HG02763 (cell line): ENCODE measurements at regions not wholly inside any gene's neighbourhood (a gene's known extent, or its start where the extent isn't known, plus 50 kb on each side); places are given as distances from the start of the nearest gene placed in this dataset.

Experiments
- ATAC-seq: cut with Tn5 transposase; IDR thresholded peaks from one replicate; pipeline ENCODE4 v1.9.1; 2021; ENCODE audit warnings: mild to moderate bottlenecking, moderate library complexity; ENCODE audit not compliant: unreplicated experiment

DNA sequence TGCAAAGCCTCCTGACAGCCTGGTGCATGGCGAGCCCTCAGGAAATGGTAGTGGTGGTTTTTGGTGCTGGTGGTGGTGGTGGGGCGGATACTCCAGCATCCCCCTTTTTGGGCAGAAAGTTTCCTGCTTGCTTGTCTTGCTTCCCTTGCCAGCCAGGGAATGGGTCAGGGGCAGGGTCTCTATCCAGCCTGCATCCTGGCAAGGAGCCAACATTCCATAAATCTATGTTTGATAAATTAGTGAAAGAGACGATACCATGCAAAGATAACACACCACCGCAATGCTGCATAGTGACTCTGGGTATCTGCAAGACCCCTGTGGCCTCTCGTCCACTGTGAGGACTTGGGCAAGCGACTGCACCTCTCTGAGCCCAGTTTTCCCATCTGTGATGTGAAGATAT is 246.2 kb downstream of the LRFN2 start:
- ATAC-seq, result no peak

DNA sequence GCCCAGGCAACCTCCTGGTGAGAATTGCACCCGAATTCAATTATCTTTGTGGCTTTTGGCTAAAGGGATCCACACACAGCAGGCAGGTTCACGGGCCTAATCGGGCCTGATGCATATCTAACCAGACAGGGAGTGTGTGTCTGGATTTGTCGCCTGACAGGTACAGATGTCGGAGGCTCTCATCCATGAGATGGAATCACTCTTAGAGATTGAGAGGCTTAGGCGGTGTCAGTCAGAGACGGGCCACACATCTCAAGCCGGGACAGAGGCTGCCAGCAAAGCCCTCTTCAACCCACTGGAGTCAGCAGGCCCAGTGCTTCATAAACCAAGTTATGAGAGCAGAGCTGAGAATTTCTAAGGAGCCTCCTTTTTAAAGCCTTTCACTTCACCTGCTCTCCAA is 247.0 kb downstream of the LRFN2 start:
- ATAC-seq, result no peak

DNA sequence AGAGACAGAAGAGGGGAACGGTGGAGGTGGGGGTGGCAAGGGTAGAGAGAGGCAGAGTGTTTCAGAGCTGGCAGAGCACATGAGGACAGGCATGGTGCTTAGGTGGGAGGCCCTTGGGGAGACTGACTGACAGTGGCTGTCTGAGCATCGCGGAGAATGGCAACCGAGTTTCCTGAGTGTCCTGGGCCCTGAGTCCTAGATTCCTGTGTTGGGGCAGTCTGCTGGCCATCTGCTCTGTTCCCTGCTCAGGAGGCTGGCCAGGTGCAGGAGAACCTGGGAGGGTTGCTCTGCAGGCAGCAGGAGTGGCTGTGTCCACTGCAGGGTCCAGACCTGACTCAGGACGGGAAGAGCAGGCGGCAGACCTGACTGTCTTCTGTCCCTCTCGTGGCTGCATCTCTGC is 248.9 kb downstream of the LRFN2 start:
- no peak for ATAC-seq

DNA sequence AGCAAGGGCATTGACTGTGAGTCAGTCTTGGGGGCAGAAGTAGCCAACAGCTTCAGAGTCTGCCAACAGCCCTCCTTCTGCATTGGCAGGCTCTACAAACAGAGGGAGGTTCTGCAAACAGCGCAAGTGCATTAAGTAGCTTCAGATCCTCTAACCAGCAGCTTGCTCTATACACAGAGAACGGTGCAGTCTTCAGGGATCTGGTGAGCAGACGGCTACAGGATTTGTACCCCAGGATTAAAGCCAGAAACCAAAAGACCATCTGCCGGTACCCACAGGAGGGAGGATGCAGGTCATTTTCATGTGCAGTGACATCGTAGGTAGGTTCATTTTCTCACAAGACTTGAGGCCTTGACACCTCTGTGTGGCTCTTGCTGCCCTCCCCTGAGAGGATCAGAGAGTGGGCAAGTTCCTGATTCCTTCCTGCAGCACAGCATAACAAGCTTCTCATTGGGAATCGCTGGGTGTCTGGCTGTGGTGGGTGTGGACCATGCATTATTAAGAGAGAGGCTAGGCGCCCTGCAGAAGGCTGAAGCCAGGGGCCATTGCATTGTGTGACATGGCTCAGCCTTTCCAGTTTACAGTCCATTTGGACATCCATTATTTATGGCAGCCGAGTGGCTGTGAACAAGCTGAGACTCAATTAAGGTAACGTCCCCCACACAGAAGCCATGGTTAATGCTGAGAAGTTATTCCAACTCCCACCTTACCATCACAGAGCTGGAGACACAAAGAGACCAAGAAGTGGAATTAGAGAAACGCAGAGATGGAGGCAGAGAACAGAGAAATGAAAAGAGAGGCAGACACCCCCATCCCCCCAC is 250.0 kb downstream of the LRFN2 start:
- ATAC-seq, result no peak

DNA sequence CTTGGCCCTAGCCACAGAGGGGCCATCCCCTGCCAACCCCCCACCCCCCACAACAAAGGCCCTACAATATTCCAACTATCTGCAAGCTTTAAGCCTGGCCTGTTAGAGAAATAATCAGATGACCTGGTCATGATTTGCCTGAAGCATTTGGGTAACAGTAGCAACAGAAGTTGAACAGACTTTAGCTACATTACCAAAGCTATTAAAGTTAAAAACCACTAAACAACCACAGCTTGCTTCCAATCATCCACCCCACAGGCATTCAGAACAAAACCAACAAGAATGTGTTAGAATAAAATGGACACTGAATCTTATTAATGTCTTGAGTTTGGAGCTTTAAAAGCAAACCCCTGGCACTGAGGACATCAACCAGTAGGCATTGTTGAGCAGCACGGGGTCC is 250.9 kb downstream of the LRFN2 start:
- ATAC-seq, result no peak

DNA sequence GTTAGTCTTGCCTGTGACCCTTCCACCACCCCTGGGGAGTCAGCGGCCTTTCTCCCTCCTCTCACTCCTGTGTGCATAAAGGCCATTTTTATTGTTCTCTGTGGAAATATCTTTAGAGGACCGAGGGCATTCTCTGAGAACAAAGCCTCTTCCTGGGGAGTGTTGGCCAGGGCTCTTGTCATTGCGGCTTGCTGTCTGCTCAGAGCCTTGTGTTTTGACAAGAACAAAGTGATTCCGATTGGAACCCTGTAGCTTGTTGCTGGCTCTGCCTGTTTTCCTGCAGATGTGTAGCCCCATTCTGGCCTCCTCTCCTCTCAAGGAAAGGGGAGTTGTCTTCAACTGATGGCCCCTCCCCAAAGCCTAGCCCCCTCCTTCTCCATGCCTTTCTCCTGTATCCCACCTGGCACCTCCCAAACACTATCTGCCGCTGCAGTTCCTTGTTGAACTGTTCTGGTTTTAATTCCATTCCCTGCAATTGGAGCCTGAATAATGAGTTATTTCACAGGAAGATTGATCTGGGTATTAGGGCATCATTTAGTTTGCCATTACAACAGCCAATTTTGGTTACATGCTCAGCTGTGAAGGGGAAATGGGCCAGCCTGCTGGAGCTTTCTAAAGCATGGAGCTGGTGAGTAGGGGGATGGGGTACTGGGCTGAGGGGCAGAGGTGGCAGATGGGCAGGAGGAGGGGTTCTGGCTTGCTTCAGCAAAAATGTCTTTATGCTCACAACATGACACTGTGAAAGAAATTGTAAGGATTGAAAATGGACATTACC is 252.5 kb downstream of the LRFN2 start:
- ATAC-seq, result no peak

DNA sequence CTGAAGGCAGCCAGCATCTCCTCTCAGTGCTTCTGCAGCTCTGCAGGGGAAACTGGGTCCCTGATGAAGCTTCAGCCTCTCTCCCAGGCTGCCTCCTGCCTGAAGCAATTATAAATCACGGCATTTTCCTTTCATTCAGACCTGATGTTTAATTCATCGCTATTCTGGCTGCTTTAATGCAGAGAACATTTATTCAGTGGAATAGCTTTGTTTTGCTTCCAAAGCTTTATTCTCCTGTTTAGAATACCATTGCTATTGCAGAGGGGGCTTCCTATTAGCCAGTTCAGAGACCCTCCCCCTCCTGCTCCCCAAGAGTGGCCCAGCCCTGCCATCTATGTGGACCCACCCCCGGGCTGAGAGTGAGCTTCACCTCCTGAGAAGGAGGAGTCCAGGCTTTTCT is 255.6 kb downstream of the LRFN2 start:
- no peak for ATAC-seq

DNA sequence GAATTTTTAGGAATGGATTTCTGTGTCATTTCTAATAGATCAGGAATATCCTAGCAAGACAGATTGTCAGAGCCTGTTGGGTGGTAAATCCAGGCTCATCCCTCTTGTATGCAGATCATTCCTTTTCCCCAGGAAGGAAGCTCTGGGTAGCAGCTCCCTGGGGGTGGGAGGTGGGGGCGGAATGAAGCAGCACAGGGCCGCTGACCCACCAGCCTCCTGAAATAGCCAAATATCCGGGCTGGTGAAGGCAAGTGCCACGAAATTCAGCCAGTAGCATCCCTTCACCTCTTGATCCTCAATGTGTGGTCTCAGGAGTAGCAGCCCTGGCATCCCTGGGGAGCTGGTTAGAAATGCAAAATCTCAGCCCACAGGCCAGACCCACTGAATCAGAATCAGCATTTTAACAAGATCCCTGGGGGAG is 256.9 kb downstream of the LRFN2 start:
- no peak for ATAC-seq

DNA sequence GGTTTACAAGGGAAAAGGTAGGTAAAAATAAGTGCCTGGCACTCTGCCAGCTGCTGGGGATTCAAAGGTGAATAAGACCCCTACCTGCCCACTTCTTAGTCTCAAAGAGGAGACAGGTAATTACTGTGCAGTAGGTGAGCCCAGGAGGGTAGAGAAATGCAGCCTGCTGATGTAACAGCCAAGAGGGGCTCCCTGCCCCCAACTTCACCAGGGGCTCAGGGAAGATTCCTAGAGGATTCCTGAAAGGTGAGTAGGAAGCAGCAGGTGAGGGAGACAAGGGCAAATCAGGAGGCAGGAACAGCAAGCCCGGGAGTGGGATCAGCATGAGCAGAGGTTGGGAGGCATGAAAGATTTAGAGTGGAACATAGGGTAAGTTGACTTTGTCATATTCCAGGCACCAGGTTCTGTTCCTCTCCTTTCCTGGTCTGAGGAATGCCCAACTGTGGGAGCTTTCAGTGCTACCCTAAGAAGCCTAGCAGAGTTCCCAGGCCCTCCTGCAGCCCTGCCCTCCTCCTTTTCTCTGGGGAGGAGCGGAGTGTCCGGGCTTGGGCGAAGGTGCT is 258.1 kb downstream of the LRFN2 start:
- no peak for ATAC-seq

DNA sequence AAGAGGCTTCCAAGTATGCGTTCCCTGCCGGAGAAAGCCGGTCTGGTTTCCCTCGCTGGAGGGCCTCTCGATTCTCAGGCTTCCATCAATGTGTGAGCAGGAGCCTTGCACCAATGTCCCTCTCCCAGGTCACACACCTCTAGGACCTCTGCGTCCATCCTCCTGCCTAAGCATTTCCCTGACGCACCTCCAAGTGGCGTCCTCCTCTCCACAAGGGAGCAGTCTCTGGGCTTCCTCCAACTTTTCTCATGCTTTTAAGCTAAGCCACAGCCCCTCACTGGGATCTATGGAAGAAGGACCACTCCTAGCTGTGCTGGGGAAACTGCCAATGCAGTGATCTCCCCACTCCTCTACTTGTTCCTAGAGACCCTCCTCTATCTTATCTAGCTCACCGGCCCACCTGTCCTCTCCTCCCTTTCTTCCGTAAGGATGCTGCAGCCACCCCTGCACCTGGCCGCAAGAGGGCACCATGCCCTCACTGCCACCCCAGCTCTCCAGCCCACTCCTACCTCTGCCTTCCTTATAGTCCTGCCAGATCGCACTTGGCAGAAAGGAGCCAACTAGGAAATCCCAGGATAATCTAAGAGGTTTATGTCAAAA is 258.7 kb downstream of the LRFN2 start:
- ATAC-seq, result no peak

DNA sequence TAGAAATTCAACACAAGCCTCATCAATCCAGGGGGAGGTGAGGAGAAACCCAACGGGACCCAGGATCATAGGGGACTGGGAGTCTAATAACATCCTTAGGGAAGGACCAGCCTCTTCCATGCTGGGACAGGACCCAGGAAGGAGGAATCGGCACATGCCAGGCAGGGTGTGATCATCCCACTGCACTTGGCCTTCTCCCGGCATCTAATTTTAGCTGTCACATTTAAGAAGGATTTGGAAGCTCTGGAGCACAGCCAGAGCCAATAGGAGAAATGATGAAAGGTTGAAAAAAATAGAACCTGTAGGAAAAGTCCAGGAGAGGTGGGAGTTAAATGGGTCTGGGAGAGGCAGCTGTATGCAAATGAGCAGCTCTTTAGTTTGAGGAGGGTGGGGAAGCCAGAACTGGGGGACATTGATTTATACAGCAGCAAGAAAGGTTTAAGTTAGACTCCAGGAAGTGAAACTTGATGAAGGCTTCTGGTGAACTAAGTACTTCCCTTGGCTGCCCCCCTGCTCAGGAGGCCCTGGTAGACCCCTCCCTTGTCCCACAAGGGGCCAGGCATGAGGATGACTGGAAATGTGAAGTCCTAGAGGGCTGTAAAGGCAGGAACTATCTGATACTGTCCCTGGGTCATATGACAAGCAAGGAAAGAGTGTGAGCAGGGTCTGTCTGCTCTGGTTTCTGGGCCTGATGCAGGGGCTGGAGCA is 260.3 kb downstream of the LRFN2 start:
- no peak for ATAC-seq

DNA sequence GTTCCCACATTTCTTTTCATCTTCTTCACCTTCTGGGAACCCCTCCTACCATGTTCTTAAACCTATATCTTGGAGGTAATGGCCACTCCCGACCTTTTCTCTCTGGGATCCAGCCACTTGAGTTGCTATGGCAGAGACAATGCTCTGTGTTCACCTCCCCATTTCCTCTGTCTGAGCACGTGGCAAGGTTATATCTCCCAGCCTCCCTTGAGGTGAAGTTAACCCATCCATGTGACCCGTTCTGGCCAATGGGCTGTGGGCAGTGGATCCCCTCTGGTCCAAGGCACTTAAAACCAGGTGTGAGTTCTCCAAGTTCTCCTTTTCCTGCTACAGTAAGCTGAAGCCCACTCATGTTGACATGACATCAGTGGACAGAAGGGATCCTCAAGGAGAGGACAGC is 261.4 kb downstream of the LRFN2 start:
- ATAC-seq, result no peak

DNA sequence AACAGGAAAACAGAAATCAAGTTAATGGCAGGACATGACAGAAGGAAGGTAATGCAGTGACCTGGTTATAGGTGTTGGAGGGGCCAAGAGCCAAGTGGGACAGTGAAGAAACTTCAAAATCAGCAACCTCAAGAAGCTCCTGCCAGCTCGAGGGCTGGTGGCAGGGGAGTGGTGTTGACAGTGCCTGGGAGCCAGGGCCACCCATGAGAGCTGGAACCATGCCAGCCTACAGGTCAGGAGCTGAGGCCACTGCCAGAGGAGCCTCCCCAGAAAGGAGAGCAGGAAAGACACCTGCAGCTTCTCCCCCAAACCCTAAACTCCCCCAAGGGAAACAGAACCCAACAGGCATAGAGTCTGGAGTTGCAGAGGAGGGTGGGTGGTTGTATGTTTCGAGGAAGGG is 262.1 kb downstream of the LRFN2 start:
- no peak for ATAC-seq

DNA sequence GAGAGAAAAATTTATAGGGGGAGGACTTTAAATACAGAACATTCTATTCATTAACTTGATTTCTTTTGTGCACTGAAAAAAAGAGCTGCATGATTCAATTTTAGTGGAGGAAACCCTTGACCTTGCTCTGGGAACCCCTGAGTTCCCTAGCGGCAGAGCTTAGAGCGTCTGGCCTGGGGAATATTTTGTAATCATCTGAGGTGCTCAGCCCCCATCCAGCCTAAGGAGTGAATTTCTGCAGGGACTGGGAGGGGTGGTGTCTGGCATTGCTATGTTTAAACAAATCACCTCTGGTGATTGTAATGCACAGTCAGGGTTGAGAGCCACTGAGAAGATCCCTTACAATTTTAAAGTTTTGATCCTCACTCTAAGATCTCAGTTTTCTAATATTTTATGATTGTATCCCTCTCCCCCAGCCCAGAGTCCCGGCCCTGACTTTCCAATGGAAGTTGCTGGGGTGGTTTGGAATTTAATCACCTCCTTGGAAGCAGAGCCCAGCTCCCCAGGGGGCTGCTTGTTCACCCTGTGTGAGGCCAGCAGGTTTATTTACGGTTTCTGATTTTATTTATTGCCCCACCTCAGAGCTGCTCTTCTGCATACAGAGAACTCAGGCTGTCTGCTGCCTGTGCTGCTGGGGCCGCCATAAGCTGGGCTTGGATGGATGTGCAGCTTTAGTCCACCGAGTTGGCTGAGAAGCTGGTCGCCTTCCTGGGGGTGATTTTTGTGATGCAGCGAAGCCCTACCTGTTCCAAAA is 263.1 kb downstream of the LRFN2 start:
- ATAC-seq, result no peak

DNA sequence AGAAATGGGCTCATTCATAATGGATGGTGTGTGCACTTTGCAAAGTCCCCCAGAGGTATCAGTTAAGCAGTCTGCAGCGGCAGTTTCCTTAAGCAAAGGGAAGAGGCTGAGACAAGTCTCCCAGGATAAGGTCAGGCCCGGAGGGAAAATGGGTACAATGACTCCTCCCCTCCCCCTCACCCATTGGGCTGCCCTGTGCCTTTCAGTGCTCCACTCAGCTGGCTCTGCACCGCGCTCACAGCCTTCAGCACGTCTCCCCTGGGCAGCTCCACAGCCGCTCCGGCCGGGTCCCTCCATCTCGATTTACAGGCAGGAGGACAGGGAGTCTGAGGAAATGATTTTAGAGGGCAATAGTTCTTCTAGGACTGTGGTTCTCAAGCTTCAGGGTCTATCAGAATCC is 264.8 kb downstream of the LRFN2 start:
- no peak for ATAC-seq

DNA sequence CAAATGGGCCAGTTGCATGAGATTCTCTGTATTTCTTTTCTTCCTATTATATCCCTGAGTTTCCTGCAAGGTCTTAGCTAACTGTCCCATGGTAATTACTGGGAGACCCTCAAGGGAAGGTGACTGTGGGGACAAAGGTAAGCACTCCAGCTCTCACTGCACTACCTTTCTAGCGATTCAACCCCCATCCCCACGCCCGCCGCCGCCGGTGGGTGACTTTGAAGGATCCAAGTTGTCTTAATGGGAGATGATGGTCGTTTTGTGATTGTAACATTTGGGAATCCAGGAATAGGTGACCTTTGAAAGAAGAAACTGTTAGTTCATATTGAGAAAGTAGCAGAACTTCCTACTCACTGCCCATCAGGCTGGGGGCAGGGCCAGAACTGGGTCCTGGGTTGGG is 265.5 kb downstream of the LRFN2 start:
- no peak for ATAC-seq

DNA sequence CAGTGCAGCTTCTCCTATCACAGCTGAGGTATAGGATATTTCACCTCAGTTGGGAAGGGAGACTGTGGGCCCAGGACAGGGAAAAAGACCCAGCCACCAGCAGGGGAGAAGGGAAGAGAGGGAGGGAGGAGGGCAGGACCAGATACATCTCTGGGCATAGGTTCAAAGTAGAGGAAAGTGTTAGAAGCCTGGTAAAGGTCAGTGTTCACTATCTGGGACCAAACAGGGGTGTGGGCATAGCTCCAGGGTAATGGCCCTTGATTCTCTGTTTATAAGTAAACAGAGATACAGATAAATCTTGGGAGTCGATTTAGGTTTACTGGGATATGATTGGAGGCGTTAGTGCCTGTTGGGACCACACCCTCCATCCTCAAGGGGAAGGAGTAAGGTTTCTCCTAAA is 266.2 kb downstream of the LRFN2 start:
- no peak for ATAC-seq

DNA sequence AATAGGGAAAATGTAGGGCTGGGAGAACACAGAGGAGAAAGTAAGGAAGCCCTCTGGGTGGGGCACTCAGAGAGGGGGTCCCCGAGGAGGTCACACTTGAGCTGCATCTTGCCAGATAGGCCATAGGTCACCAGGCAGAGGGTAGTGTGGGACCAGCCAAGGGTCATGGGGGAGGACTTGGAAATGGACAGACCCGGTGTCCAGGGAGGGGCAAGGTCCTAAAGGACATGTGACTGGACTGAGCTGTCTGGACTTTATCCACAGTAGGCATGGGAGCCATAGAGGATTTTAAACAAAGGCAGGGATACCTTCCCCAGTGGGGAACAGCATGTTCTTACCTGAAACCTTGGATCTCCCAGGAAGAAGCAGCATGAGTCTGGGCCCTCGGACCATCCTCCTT is 266.7 kb downstream of the LRFN2 start:
- no peak for ATAC-seq

DNA sequence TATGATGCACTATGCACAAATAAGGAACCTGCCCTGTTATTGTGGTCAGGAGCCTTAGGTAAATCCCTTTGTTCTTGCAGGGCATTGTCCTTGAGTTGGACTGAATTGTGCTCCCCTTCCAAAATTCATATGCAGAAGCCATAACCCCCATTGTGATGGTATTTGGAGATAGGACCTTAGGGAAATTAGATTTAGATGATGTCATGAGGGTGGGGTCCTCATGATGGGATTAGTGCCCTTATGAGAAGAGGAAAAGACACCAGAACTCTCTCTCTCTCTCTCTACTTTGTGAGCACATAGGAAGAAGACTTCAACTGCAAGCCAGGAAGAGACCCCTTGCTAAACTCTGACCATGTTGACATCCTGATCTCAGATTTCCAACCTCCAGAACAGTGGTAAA is 268.0 kb downstream of the LRFN2 start:
- ATAC-seq, result no peak

DNA sequence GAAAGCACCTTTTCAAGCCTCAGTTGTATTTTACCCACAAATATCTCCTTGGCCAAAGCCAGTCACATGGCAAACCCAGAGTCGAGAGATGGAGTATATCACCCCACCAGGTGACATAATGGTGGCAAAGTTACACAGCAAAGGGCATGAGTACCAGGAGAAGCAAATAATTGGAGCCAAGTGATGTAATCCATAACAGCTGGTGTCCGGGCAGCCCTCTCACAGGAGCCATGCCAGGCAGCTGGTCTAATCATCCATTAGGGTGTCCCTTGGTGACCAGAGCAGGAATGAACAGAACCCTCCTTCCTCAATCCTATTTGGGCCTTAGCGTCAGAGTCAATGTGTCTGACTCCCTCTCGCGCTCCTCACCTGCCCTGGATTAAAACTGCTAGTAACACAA is 272.1 kb downstream of the LRFN2 start:
- ATAC-seq, result no peak
